Spleen (tissue), 7 donors: ENCODE measurements at regions not wholly inside any gene's neighbourhood (a gene's known extent, or its start where the extent isn't known, plus 50 kb on each side); places are given as distances from the start of the nearest gene placed in this dataset.

ENCODE experiments used
- CTCF ChIP-seq, 11 experiments: fragments of 200-600 bp in 7 of 11; fragments of 450-650 bp in 4 of 11; sonication (generic) in 4 of 11; IDR thresholded peaks in 8 of 11; conservative IDR thresholded peaks in 3 of 11; 1 replicate in 7 of 11; 2 replicates in 4 of 11; pipeline versions ENCODE4 v1.4.0 to v1.8.0; 2016 to 2021; ENCODE audit warnings: antibody characterized with exemption in 11 of 11, inconsistent platforms in 4 of 11, mild to moderate bottlenecking in 1 of 11
- POLR2A ChIP-seq, 3 donors: fragments of 450-650 bp; IDR thresholded peaks; one replicate each; pipeline ENCODE4 v1.5.1; 2017; ENCODE audit warnings: antibody characterized with exemption in 3 of 3, mild to moderate bottlenecking in 1 of 3
- donor health status: DM: no; HTN: no; CAD: no; lungs with moderate emphysema.
- donor health status: DM: no; HTN: no; CAD: no.
- donor health status: DM: no; HTN: no; CAD: no.

GRCh38 chr17:31699886-31700285 is 159.2 kb downstream of the COPRS start:
- TF ChIP-seq POLR2A (IDR thresholded peaks at IDR 0.05) (no peak), CTCF (IDR thresholded peaks at IDR 0.05 in 8 of 11, conservative IDR thresholded peaks at IDR 0.05 in 3 of 11) (no peak)
